ENCODE measurements at regions not wholly inside any gene's neighbourhood (a gene's known extent, or its start where the extent isn't known, plus 50 kb on each side); places are given as distances from the start of the nearest gene placed in this dataset.
A peak's percentile ranks its signal among the peaks of the same experiment; 100 is the strongest.
"Not testable (repeated sequence)": the region's sequence is repeated elsewhere in the genome, so short reads cannot be mapped to it uniquely, and the experiment has no call there.

DNA sequence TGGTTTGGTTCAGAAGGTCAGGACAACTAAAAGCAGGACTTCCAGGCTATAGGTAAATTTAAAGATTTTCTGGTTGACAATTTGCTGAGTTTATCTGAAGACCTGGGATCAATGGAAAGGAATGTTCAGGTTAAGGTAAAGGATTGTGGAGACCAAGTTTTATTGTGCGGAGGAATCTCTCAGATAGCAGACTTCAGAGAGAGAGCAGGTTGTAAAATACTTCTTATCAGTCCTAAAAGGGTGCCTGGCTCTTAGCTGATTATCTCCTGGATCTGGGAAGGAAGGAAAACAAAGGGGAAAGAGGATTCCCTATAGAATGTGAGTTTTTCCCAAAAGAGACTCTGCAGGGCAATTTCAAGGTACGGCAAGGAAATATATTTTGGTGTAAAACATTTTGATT lies 851.5 kb downstream of the DACH1 start:
- FAIRE-seq (no peak), DNase-seq (ENCODE audit: low spot score) (no peak)

GRCh38 chr13:71015021-71015420 lies 852.0 kb downstream of the DACH1 start:
- DNase-seq (ENCODE audit: low spot score) (no peak), FAIRE-seq (no peak)

DNA sequence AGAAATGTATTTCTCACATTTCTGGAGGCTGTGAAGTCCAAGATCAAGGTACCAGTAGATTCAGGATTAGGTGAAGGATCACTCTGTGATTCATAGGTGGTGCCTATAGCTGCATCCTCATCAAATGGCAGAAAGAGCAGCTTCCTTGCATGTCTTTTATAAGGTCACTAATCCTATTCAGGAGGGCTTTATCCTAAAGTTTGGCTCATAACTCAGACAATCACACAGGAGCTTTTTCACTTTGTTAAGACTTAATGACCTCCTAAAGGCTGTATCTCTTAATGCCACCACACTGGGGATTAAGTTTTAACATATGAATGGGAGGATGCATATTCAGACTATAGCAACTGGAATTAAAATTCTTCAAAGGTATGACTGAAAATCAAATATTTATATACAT lies 861.1 kb downstream of the DACH1 start:
- DNase-seq (ENCODE audit: low spot score) (no peak), FAIRE-seq (no peak)

DNA sequence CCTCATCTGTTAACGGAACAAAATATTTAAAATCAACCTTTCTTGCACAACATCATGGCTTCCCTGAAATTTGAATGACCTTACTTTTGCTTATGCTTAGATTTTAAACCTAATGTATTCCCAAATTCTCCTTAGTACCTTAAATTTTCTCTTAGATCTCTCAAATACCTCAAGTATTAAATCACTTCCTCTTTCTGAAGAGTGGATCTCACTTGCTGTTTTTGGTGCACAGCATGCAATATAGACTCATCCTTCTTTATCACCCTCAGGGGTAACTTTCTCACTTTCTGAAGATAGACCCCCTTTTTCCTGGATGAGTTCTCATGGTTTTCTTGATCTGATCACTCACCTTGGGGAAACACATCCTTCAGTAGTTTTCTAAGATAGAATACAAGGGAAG lies 871.7 kb downstream of the DACH1 start:
- DNase-seq (ENCODE audit: low spot score) (no peak), FAIRE-seq (no peak)

DNA sequence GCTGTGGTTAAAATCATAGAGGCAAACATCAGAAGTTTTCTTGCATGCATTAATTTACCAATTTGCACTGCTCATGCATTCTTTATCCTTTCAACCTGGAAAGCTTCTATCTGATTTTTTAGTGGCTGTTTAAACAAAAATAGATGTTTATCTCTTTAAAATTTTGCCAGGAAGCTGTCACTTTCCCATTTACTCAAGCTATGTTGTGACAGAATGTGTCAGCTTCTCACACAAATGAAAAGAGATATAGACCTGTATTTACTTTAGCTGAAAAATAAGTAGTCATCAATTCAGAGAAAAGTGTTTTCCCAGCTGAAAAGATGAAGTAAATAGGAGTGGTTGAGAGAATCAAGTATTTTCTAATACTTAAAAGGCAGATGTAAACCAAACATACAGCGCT lies 872.8 kb downstream of the DACH1 start:
- no peak for DNase-seq (ENCODE audit: low spot score)

GRCh38 chr13:70987043-70987442 lies 878.8 kb upstream of the KLHL1 start:
- FAIRE-seq (no peak), DNase-seq (ENCODE audit: low spot score) (no peak)

More for the DNA sequence above, 872.8 kb downstream of the DACH1 start:
- no peak for FAIRE-seq

GRCh38 chr13:70985371-70985770 lies 877.1 kb upstream of the KLHL1 start:
- no peak for DNase-seq (ENCODE audit: low spot score)
- no peak for FAIRE-seq

DNA sequence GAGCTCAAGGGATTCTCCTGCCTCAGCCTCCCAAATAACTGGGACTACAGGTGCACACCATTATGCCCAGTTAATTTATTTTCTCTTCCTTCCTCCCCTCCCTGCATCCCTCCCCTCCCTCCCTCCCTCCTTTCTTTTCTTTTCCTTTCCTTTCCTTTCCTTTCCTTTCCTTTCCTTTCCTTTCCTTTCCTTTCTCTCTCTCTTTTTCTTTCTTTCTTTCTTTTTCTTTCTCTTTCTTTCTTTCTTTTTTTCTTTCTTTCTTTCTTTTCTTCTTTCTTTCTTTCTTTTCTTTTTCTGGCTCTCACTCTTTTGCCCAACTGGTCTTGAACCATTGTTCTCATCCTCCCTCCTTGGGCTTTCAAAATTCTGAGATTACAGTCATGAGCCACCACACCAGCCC lies 873.0 kb upstream of the KLHL1 start:
- FAIRE-seq; DNase-seq (ENCODE audit: low spot score): not testable (repeated sequence)

DNA sequence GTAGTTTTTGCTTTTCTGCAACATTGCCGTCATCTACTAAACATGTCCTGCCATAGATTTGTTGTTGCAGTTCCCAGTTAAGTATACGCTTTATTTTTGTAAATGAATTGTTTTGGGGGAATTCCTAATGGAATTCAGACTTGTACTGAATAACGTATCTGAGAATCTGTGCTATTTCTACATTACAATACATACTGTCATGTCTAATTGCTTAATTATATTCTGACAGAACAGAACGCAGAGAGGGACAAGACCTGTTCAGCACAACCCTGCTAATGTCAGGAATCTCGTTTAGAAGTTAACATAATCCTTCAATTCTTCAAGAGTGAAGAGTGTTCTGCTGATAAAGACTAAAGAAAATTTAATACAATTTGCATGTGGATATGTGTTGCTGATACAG lies 861.1 kb upstream of the KLHL1 start:
- DNase-seq (ENCODE audit: low spot score) (no peak), FAIRE-seq (no peak)

- no peak for FAIRE-seq
- no peak for DNase-seq (ENCODE audit: low spot score)
These were observed 859.3 kb upstream of the KLHL1 start for GRCh38 chr13:70967564-70967963.

GRCh38 chr13:70964874-70965273 lies 856.6 kb upstream of the KLHL1 start:
- FAIRE-seq: no peak

DNA sequence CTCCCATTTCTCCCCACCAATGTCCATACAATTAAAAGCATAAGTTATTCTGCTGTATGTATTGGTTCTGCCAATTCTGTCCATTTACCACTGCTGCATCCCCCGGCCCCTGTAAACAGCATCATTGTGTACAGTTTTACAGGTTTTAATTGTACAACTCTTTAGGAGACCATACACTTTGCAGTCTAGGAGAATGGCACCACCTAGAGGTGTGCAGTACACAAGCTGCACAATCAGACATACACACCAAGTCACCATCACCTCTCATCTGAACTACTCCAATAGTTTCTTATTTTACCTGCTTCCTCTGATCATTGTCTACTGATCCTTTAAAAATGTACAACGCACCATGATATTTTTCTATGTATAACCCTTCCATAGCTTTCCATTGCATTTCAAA lies 855.9 kb upstream of the KLHL1 start:
- FAIRE-seq (no peak), DNase-seq (ENCODE audit: low spot score) (no peak)

More at GRCh38 chr13:70964874-70965273, 856.6 kb upstream of the KLHL1 start:
- DNase-seq (ENCODE audit: low spot score): no peak

GRCh38 chr13:70960841-70961443 lies 852.7 kb upstream of the KLHL1 start:
- DNase-seq (ENCODE audit: low spot score) (peak; percentile 11), FAIRE-seq (peak; percentile 56)

DNA sequence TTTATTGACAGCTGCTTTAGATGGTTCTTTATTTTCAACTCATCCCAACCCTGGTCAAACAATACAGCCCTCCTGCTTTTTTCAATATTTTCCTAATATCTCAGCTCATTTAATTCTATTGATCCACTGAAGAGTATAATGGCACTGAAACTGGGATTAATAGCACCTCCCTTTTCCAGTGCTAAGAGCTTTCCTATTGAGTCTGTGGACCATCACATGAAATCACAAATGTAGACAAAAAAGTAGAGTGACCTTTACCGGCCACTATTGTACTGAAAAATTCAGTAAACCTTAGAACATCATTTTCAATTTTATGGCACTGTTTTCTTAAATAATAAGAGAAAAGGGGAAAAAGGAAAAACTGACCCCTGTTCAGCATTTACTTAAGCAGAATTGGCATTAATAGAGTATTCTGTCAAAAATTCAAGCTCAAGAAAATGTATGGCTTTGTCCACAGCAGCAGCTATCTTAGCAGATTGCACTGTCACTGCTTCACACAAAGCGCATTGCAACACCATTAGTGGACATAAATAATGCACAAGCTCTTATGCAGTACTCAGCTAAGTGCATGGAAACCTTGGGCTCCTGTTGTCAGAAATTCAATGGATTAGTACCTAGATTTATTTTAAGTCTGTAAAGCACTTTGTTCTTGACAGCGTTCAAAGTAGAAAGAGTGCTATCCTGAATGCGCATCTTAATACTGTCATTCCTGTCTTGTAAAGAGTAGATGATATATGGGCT lies 851.0 kb upstream of the KLHL1 start:
- no peak for FAIRE-seq

DNA sequence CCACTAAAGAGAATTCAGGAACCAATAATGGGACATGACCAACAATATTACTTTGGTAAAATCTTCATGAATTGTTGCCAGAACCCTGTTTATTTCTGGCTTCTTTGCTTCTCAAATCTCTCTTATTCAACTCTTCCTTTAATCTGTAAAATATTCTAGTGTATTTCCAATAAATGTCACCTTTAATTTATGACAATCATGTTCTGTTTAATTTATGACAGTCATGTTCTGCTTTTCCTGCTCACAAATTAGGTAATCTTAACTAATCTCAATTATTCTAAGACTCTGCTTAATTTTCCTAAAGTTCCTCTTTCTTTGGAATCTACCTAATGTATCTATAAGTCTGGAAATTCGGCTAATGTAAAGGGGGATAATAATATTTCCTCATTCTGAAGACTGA lies 847.6 kb upstream of the KLHL1 start:
- DNase-seq (ENCODE audit: low spot score) (no peak), FAIRE-seq (no peak)

More for the DNA sequence above, 851.0 kb upstream of the KLHL1 start:
- no peak for DNase-seq (ENCODE audit: low spot score)

DNA sequence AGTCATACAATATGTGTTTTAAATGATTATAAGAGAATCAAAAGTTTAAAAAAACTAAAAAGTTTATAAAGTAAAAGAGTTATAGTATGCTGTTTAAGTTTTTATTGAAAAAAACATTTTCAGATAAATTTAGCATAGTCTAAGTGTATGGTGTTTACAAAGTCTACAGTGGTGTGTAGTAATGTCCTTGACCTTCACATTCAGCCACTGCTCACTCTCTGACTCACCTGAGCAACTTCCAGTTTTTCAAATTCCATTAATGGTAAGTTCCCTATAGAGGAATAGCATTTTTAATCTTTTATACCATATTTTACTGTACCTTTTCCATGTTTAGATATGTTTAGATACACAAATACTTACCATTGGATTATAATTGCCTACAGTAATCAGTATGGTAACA lies 842.4 kb upstream of the KLHL1 start:
- FAIRE-seq: no peak
- DNase-seq (ENCODE audit: low spot score): no peak

DNA sequence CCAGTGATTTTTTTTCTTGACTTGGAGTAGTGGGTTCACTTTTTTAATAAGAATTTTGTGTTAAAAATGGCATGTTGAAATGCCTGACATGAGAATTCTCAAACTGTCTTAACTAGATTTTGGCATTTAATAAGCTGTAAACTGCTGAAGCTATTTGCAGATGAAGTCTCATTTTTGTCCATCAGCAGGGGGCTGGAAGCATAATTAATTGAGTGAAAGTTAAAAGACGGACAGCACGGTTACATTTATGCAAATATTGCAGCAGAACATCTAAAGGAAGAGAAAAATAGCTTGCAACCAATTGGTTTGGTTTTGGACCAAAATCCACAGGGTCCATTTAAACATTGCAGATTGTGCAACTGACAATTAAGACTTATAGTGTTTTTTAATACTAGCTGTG lies 837.3 kb upstream of the KLHL1 start:
- FAIRE-seq (no peak), DNase-seq (ENCODE audit: low spot score) (no peak)

GRCh38 chr13:70941454-70941853 lies 833.2 kb upstream of the KLHL1 start:
- FAIRE-seq (no peak), DNase-seq (ENCODE audit: low spot score) (no peak)

DNA sequence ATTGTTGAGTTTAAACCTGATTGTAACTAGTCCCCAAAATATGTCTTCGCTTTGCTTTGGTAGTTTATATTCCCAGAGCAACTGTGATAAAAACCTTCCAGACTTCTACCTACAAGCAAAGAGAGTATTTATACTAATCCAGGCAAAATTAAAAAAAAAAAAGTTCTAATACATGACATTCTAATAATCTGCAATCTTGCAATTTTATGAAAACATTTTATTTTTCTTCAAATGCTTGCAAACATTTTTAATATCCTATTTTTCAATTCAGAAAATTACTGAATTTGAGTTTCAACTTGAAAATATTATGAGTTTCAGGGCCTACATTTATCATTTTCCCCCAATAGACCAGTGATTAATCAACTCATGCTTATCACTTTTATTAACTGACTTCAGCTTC lies 830.2 kb upstream of the KLHL1 start:
- FAIRE-seq: no peak

DNA sequence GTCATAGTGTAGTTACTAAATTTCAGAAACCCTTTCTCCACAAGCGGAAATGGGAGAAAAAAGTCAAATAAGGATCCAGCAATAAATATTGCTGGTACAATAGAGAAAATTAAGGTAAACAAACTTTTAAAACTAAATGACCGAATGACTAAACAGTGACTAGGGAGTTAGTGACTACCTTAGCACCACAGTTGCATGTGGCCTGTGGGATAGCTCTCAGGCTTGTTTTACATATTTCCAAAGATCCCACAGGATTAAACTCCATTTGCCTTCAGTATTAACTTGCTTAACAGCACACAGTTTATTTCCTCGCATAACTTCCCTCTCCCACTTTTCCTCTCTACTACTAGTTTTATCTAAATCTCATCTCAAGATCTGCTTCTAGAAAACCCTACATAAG lies 824.3 kb upstream of the KLHL1 start:
- no peak for DNase-seq (ENCODE audit: low spot score)
- FAIRE-seq: no peak

More for the DNA sequence above, 830.2 kb upstream of the KLHL1 start:
- no peak for DNase-seq (ENCODE audit: low spot score)

DNA sequence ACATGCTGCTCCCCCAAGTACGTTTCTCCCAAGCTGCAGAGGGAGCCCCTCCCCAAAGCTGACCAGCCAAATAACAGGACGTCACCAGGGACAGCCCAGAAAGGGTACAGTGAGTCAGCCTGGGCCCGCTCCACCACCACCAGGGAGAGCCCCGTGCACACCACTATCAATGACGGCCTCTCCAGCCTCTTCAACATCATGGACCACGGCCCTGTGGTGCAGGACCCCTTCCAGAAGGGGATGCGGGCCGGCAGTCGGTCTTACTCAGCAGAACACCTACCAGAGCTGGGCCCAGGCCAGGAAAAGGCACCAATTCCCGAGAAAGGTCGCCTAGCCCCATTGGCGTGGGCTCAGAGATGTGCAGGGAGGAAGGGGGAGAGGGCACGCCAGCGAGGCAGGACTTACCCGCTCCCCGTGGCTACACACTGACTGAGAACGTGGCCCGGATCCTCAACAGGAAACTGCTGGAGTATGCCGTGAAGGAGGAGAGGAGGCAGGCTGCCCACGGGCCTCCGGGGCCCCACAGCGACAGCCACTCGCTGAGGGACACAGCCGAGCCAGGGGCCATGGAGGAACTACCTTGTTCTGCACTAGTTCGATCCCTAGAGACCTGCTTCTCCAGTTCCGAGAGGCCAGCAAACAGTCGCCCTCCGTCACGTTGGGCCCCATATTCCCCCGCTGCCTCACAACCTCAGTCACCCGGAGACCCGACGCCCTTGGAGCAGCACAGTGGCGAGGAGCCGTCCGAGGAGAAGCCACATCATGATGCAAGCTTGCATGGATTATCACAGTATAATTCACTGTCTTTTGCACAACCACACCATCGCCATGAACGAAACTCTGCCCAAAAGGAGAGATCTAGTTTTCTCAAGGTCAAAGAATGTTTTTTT lies 815.9 kb upstream of the KLHL1 start:
- no peak for FAIRE-seq
- DNase-seq (ENCODE audit: low spot score): no peak

DNA sequence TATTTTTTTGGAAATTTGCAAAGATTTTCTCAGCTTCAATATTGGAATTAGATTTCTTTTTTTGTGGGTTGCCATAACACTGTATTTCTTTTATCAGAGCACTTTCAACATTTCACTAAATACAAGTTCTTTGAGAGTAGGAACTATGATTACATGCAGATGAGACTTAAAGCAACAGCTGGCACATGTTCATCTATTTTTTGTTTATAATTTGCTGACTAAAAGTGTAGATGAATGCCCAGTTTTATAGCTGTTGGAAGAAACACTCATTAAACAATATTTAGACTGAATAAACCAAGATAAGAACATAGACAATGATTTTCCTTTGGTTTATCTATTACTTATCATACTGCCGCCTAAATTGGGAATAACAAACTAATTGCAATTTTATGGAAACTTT lies 803.0 kb upstream of the KLHL1 start:
- DNase-seq (ENCODE audit: low spot score) (no peak), FAIRE-seq (no peak)

All from RCC 7860 (cell line).